GM23248 (cell line): ENCODE measurements at regions not wholly inside any gene's neighbourhood (a gene's known extent, or its start where the extent isn't known, plus 50 kb on each side); places are given as distances from the start of the nearest gene placed in this dataset.

Experiments used
- DNase-seq: peaks from one replicate; pipeline ENCODE4 v3.0.0-alpha.2; 2015
- H2AFZ ChIP-seq: fragments of 200-600 bp; sonication (generic); 2 replicates; pipeline ENCODE4 v1.6.1; 2016; ENCODE audit warnings: antibody characterized with exemption
- H3F3A ChIP-seq: fragments of 200-600 bp; sonication (generic); 2 replicates; pipeline ENCODE4 v1.6.1; 2016; ENCODE audit warnings: mild to moderate bottlenecking, antibody characterized with exemption, mixed run types; ENCODE audit not compliant: insufficient read depth
- H3K27ac ChIP-seq: fragments of 200-600 bp; sonication (generic); 2 replicates; pipeline ENCODE4 v1.5.1; 2016; ENCODE audit warnings: mild to moderate bottlenecking
- H3K27me3 ChIP-seq: fragments of 200-600 bp; sonication (generic); replicated peaks from 2 replicates; pipeline ENCODE4 v1.6.1; 2016; ENCODE audit warnings: mild to moderate bottlenecking; ENCODE audit not compliant: insufficient read depth
- H3K36me3 ChIP-seq: fragments of 200-600 bp; sonication (generic); 2 replicates; pipeline ENCODE4 v1.6.1; 2016; ENCODE audit warnings: low read depth, mild to moderate bottlenecking
- H3K4me1 ChIP-seq: fragments of 200-600 bp; sonication (generic); 2 replicates; pipeline ENCODE4 v1.6.1; 2016; ENCODE audit warnings: mild to moderate bottlenecking; ENCODE audit not compliant: insufficient read depth
- H3K4me2 ChIP-seq: fragments of 200-600 bp; sonication (generic); one replicate; pipeline ENCODE4 v1.6.1; 2016; ENCODE audit warnings: mild to moderate bottlenecking; ENCODE audit not compliant: unreplicated experiment
- H3K4me3 ChIP-seq: fragments of 200-600 bp; sonication (generic); 2 replicates; pipeline ENCODE4 v1.5.1; 2016; ENCODE audit warnings: mild to moderate bottlenecking
- H3K79me2 ChIP-seq: fragments of 200-600 bp; sonication (generic); 2 replicates; pipeline ENCODE4 v1.6.1; 2016; ENCODE audit warnings: mild to moderate bottlenecking; ENCODE audit not compliant: insufficient read depth
- H3K9ac ChIP-seq: fragments of 200-600 bp; sonication (generic); 2 replicates; pipeline ENCODE4 v1.6.1; 2016; ENCODE audit warnings: mild to moderate bottlenecking
- H3K9me2 ChIP-seq: fragments of 200-600 bp; sonication (generic); 2 replicates; pipeline ENCODE4 v1.6.1; 2016; ENCODE audit warnings: mixed run types, mild to moderate bottlenecking, moderate library complexity; ENCODE audit not compliant: insufficient read depth
- H3K9me3 ChIP-seq: fragments of 200-600 bp; sonication (generic); one replicate; pipeline ENCODE4 v1.6.1; 2017; ENCODE audit warnings: low read depth
- H4K20me1 ChIP-seq: fragments of 200-600 bp; sonication (generic); 2 replicates; pipeline ENCODE4 v1.6.0; 2016; ENCODE audit not compliant: insufficient read depth
- EZH2 ChIP-seq: fragments of 200-600 bp; sonication (generic); IDR thresholded peaks from 2 replicates; pipeline ENCODE4 v1.6.1; 2018; ENCODE audit warnings: antibody characterized with exemption, mild to moderate bottlenecking; ENCODE audit not compliant: insufficient read depth, poor library complexity, severe bottlenecking
- EZH2phosphoT487 ChIP-seq: fragments of 200-600 bp; sonication (generic); IDR thresholded peaks from 2 replicates; pipeline ENCODE4 v1.6.1; 2018; ENCODE audit warnings: antibody characterized with exemption, moderate library complexity, mild to moderate bottlenecking, low read depth; ENCODE audit not compliant: insufficient read depth
- WGBS, 2 experiments: methylation state at CpG; one replicate each; pipeline ENCODE4 v1.1.6; 2015 to 2017; ENCODE audit warnings: low lambda C conversion rate in 2 of 2, low coverage in 1 of 2; ENCODE audit errors: missing lambda C conversion rate in 2 of 2; 5-methylcytosine and 5-hydroxymethylcytosine counted together
- in situ Hi-C: fragments of 300-500 bp; cut with MboI; formaldehyde crosslinking; loops from 2 replicates; pipeline ENCODE4 v1.15.0; 2020

GRCh38 chr10:81444242-81444929 is 430.6 kb upstream of the NRG3 start:
- H3K4me3 ChIP-seq: no peak overlapping the region
- no peak overlapping the region for H3K4me2 ChIP-seq
- no peak for DNase-seq
- no peaks in the 10 kb centered on the region for H3K9me2 ChIP-seq
- no peak overlapping the region for H3K9ac ChIP-seq
- no peaks in the 10 kb centered on the region for H4K20me1 ChIP-seq
- in situ Hi-C loops: no loop called here
- no peaks in the 10 kb centered on the region for H3K4me1 ChIP-seq
- H2AFZ ChIP-seq: no peak overlapping the region
- TF ChIP-seq EZH2phosphoT487: no peak
- TF ChIP-seq EZH2: no peak
- no peaks in the 10 kb centered on the region for H3F3A ChIP-seq
- H3K79me2 ChIP-seq: no peaks in the 10 kb centered on the region
- WGBS, 2 experiments: 37 to 40% methylated on average over 7 of the region's 7 CpGs
- no peaks in the 10 kb centered on the region for H3K27me3 ChIP-seq
- H3K27ac ChIP-seq: no peak overlapping the region
- H3K36me3 ChIP-seq: no peaks in the 10 kb centered on the region
- H3K9me3 ChIP-seq: no peaks in the 10 kb centered on the region

- no peaks in the 10 kb centered on the region for H3K36me3 ChIP-seq
These were observed 424.3 kb upstream of the NRG3 start for GRCh38 chr10:81450651-81451050.

GRCh38 chr10:81472927-81473470 is 402.0 kb upstream of the NRG3 start:
- H3K4me2 ChIP-seq: no peak overlapping the region
- H3K4me1 ChIP-seq: no peaks in the 10 kb centered on the region
- H3K27ac ChIP-seq: no peak overlapping the region
- H4K20me1 ChIP-seq: no peaks in the 10 kb centered on the region
- H3K36me3 ChIP-seq: no peaks in the 10 kb centered on the region
- 25 to 33% methylated on average over 11 of the region's 11 CpGs for WGBS, 2 experiments
- in situ Hi-C loops: no loop called here
- H3K27me3 ChIP-seq: no peaks in the 10 kb centered on the region
- no peak overlapping the region for H3K9ac ChIP-seq
- TF ChIP-seq EZH2 (no peak), EZH2phosphoT487 (no peak)
- no peaks in the 10 kb centered on the region for H3F3A ChIP-seq
- no peak for DNase-seq
- H3K4me3 ChIP-seq: no peak overlapping the region
- no peaks in the 10 kb centered on the region for H3K79me2 ChIP-seq
- peaks cover 4% of the 10 kb centered on the region for H3K9me3 ChIP-seq
- no peak overlapping the region for H2AFZ ChIP-seq
- H3K9me2 ChIP-seq: no peaks in the 10 kb centered on the region

More at GRCh38 chr10:81450651-81451050, 424.3 kb upstream of the NRG3 start:
- no peaks in the 10 kb centered on the region for H3K9me3 ChIP-seq
- H2AFZ ChIP-seq: no peak overlapping the region
- H4K20me1 ChIP-seq: no peaks in the 10 kb centered on the region
- no peak for DNase-seq
- H3K27ac ChIP-seq: no peak overlapping the region
- no peaks in the 10 kb centered on the region for H3K4me1 ChIP-seq
- H3F3A ChIP-seq: no peaks in the 10 kb centered on the region
- H3K79me2 ChIP-seq: no peaks in the 10 kb centered on the region
- H3K27me3 ChIP-seq: no peaks in the 10 kb centered on the region
- WGBS, 2 experiments: 14 to 19% methylated on average over 1 of the region's 1 CpG
- H3K4me3 ChIP-seq: no peak overlapping the region
- no peak overlapping the region for H3K9ac ChIP-seq
- TF ChIP-seq EZH2 (no peak), EZH2phosphoT487 (no peak)
- no peaks in the 10 kb centered on the region for H3K9me2 ChIP-seq
- in situ Hi-C loops: no loop called here
- no peak overlapping the region for H3K4me2 ChIP-seq

- Histone ChIP-seq H3K27me3 (no peaks in the 10 kb centered on the region), H3K27ac (no peak overlapping the region), H4K20me1 (no peaks in the 10 kb centered on the region), H3K4me1 (no peaks in the 10 kb centered on the region), H3F3A (no peaks in the 10 kb centered on the region), H3K4me3 (no peak overlapping the region), H3K4me2 (no peak overlapping the region), H3K79me2 (no peaks in the 10 kb centered on the region), H3K9ac (no peak overlapping the region), H2AFZ (no peak overlapping the region), H3K36me3 (no peaks in the 10 kb centered on the region), H3K9me2 (no peaks in the 10 kb centered on the region), H3K9me3 (peaks cover 4% of the 10 kb centered on the region)
- TF ChIP-seq EZH2phosphoT487 (no peak), EZH2 (no peak)
- in situ Hi-C loops: no loop called here
- DNase-seq: no peak
- WGBS, 2 experiments: 45 to 71% methylated on average over 4 of the region's 4 CpGs
These were observed 401.2 kb upstream of the NRG3 start for GRCh38 chr10:81473755-81474154.
